Spleen (tissue), 11 donors: ENCODE measurements at regions not wholly inside any gene's neighbourhood (a gene's known extent, or its start where the extent isn't known, plus 50 kb on each side); places are given as distances from the start of the nearest gene placed in this dataset.

Experiments used
- DNase-seq: peaks from one replicate; pipeline ENCODE4 v3.0.0-alpha.2; 2020
- H3K27ac ChIP-seq, 8 donors: fragments of 200-600 bp; sonication (generic) in 7 of 8; 1 replicate in 4 of 8; 2 replicates in 4 of 8; pipeline versions ENCODE4 v1.5.0 to v1.8.0; 2016 to 2021; ENCODE audit warnings: inconsistent platforms in 4 of 8, mild to moderate bottlenecking in 4 of 8, moderate library complexity in 1 of 8
- H3K27me3 ChIP-seq, 7 donors: fragments of 200-600 bp; sonication (generic) in 6 of 7; replicated peaks in 1 of 7; 1 replicate in 4 of 7; 2 replicates in 3 of 7; pipeline versions ENCODE4 v1.5.0 to v1.8.0; 2016 to 2021; ENCODE audit warnings: inconsistent platforms in 3 of 7, mild to moderate bottlenecking in 1 of 7
- H3K36me3 ChIP-seq, 6 donors: fragments of 200-600 bp; sonication (generic) in 5 of 6; 1 replicate in 4 of 6; 2 replicates in 2 of 6; pipeline versions ENCODE4 v1.5.0 to v1.8.0; 2016 to 2021; ENCODE audit warnings: inconsistent platforms in 2 of 6
- H3K4me1 ChIP-seq, 6 donors: fragments of 200-600 bp; sonication (generic) in 5 of 6; 1 replicate in 3 of 6; 2 replicates in 3 of 6; pipeline versions ENCODE4 v1.5.0 to v1.8.0; 2016 to 2021; ENCODE audit warnings: inconsistent platforms in 3 of 6
- H3K4me3 ChIP-seq, 8 donors: fragments of 200-600 bp; sonication (generic) in 7 of 8; 1 replicate in 4 of 8; 2 replicates in 4 of 8; pipeline versions ENCODE4 v1.5.0 to v1.8.0; 2016 to 2021; ENCODE audit warnings: inconsistent platforms in 4 of 8, mild to moderate bottlenecking in 4 of 8, moderate library complexity in 2 of 8
- H3K9me3 ChIP-seq, 8 donors: fragments of 200-600 bp; sonication (generic) in 7 of 8; 1 replicate in 4 of 8; 2 replicates in 4 of 8; pipeline versions ENCODE4 v1.5.0 to v1.8.0; 2016 to 2021; ENCODE audit warnings: inconsistent platforms in 4 of 8
- CTCF ChIP-seq, 11 experiments: fragments of 200-600 bp in 7 of 11; fragments of 450-650 bp in 4 of 11; sonication (generic) in 4 of 11; IDR thresholded peaks in 8 of 11; conservative IDR thresholded peaks in 3 of 11; 1 replicate in 7 of 11; 2 replicates in 4 of 11; pipeline versions ENCODE4 v1.4.0 to v1.8.0; 2016 to 2021; ENCODE audit warnings: antibody characterized with exemption in 11 of 11, inconsistent platforms in 4 of 11, mild to moderate bottlenecking in 1 of 11
- POLR2A ChIP-seq, 3 donors: fragments of 450-650 bp; IDR thresholded peaks; one replicate each; pipeline ENCODE4 v1.5.1; 2017; ENCODE audit warnings: antibody characterized with exemption in 3 of 3, mild to moderate bottlenecking in 1 of 3
- POLR2AphosphoS5 ChIP-seq, 3 donors: sonication (generic); formaldehyde crosslinking; IDR thresholded peaks; one replicate each; pipeline ENCODE4 v1.5.1; 2017; ENCODE audit warnings: antibody characterized with exemption in 3 of 3
- WGBS, 5 donors: extraction: QIAGEN DNeasy Blood & Tissue Kit in 3 of 5; methylation state at CpG; one replicate each; pipeline versions ENCODE4 v1.1.5 to v1.1.7; 2013 to 2018; 5-methylcytosine and 5-hydroxymethylcytosine counted together
- intact Hi-C: fragments of 100-400 bp; cut with DNase I; formaldehyde crosslinking; loops from one replicate; pipeline ENCODE4 v1.15.0; 2023; ENCODE audit warnings: low total_unique reads
- small RNA-seq, 4 donors: library from RNA; depleted of rRNA; stranded (forward); fragments of <200 nt; gene quantifications; one replicate each; pipeline ENCODE3, GENCODE V24; 2016
- donor health status: healthy with polysubstance abuse.
- donor health status: DM: no; HTN: no; CAD: no; lungs with moderate emphysema.
- donor health status: DM: no; HTN: no; CAD: no.
- donor health status: Bipolar disorder and iron deficiency.
- donor health status: healthy.
- donor health status: DM: no; HTN: no; CAD: no.
- donor health status: DM: yes; HTN: yes; CAD: no.

- 40 to 77% (median 61%) methylated on average over 1 of the region's 1 CpG for WGBS, 5 donors
- no peak for TF ChIP-seq POLR2AphosphoS5 (IDR thresholded peaks at IDR 0.05)
- no peak for TF ChIP-seq POLR2A (IDR thresholded peaks at IDR 0.05)
- TF ChIP-seq CTCF (IDR thresholded peaks at IDR 0.05 in 8 of 11, conservative IDR thresholded peaks at IDR 0.05 in 3 of 11): no peak
- H3K36me3 ChIP-seq: no peaks in the 10 kb centered on the region
- H3K9me3 ChIP-seq: no peaks in the 10 kb centered on the region
- no peak overlapping the region for H3K4me3 ChIP-seq
- no peak overlapping the region for H3K27ac ChIP-seq
- no peaks in the 10 kb centered on the region for H3K27me3 ChIP-seq
- intact Hi-C loops: no loop called here
- peaks cover 0 to 5% (median 0%) of the 10 kb centered on the region in 6 donors for H3K4me1 ChIP-seq
- DNase-seq: no peak
Observed at GRCh38 chr3:63228087-63228486, 50.0 kb upstream of the SYNPR start.

Small RNA genes in the stretch of these regions (small RNA-seq; reads per million reads assigned to genes)
- 0 reads per million in 4 donors for gene UBL5P3
